Neural cell (in vitro differentiated cells): ENCODE measurements at regions not wholly inside any gene's neighbourhood (a gene's known extent, or its start where the extent isn't known, plus 50 kb on each side); places are given as distances from the start of the nearest gene placed in this dataset.

Source experiments
- H2AFZ ChIP-seq: fragments of 200-600, 300-800 bp; sonication (generic), shearing (Covaris generic); 2 replicates; pipeline ENCODE4 v1.6.0; 2014; ENCODE audit warnings: low read depth, mild to moderate bottlenecking, antibody characterized with exemption, low read length, moderate library complexity
- H3F3A ChIP-seq: fragments of 200-600 bp; shearing (Covaris generic); 2 replicates; pipeline ENCODE4 v1.6.1; 2016; ENCODE audit warnings: mild to moderate bottlenecking, moderate library complexity, mixed read lengths, antibody characterized with exemption, low read length; ENCODE audit not compliant: insufficient read depth, poor library complexity, severe bottlenecking
- H3K27ac ChIP-seq: fragments of 200-600, 300-800 bp; sonication (generic), shearing (Covaris generic); 2 replicates; pipeline ENCODE4 v1.5.1; 2014; ENCODE audit warnings: mild to moderate bottlenecking, low read length, moderate library complexity
- H3K27me3 ChIP-seq: fragments of 300-800, 200-600 bp; sonication (generic), shearing (Covaris generic); 2 replicates; pipeline ENCODE4 v1.6.0; 2014; ENCODE audit warnings: mild to moderate bottlenecking, low read depth, low read length, moderate library complexity; ENCODE audit not compliant: insufficient read depth
- H3K36me3 ChIP-seq: fragments of 300-800, 200-600 bp; sonication (generic), shearing (Covaris generic); 2 replicates; pipeline ENCODE4 v1.5.1; 2014; ENCODE audit warnings: mild to moderate bottlenecking, antibody characterized with exemption, low read length, moderate library complexity; ENCODE audit not compliant: insufficient read depth
- H3K4me2 ChIP-seq: fragments of 300-800, 200-600 bp; sonication (generic), shearing (Covaris generic); 2 replicates; pipeline ENCODE4 v1.6.0; 2014; ENCODE audit warnings: mild to moderate bottlenecking, low read length
- H3K4me3 ChIP-seq: fragments of 300-800, 200-600 bp; sonication (generic), shearing (Covaris generic); 2 replicates; pipeline ENCODE4 v1.5.1; 2014; ENCODE audit warnings: mild to moderate bottlenecking, low read length, moderate library complexity
- H3K79me2 ChIP-seq: fragments of 200-600 bp; shearing (Covaris generic); replicated peaks from 2 replicates; pipeline ENCODE4 v1.6.0; 2014; ENCODE audit warnings: mild to moderate bottlenecking, low read length, moderate library complexity; ENCODE audit not compliant: insufficient read depth
- H3K9ac ChIP-seq: fragments of 300-800, 200-600 bp; sonication (generic), shearing (Covaris generic); 2 replicates; pipeline ENCODE4 v1.6.1; 2016; ENCODE audit warnings: mild to moderate bottlenecking, low read length, mixed read lengths
- H3K9me2 ChIP-seq: fragments of 200-600 bp; shearing (Covaris generic); 2 replicates; pipeline ENCODE4 v1.6.1; 2016; ENCODE audit warnings: mild to moderate bottlenecking, low read length, mixed read lengths; ENCODE audit not compliant: insufficient read depth
- H3K9me3 ChIP-seq: fragments of 200-600, 300-800 bp; sonication (generic), shearing (Covaris generic); 2 replicates; pipeline ENCODE4 v1.6.1; 2016; ENCODE audit warnings: mild to moderate bottlenecking, mixed run types, low read length, moderate library complexity, mixed read lengths
- H4K20me1 ChIP-seq: fragments of 200-600 bp; shearing (Covaris generic); 2 replicates; pipeline ENCODE4 v1.6.1; 2016; ENCODE audit warnings: mild to moderate bottlenecking, mixed run types; ENCODE audit not compliant: insufficient read depth
- EP300 ChIP-seq: fragments of 450-650 bp; conservative IDR thresholded peaks from 2 replicates; pipeline ENCODE4 v1.6.1; 2014; ENCODE audit warnings: antibody characterized with exemption, mild to moderate bottlenecking, moderate library complexity; ENCODE audit not compliant: poor library complexity, severe bottlenecking
- EZH2 ChIP-seq: fragments of 200-600, 300-800 bp; shearing (Covaris generic), sonication (generic); IDR thresholded peaks from 2 replicates; pipeline ENCODE4 v1.6.1; 2014; ENCODE audit warnings: antibody characterized with exemption, low read length, borderline replicate concordance, mild to moderate bottlenecking; ENCODE audit not compliant: insufficient read depth, poor library complexity, severe bottlenecking
- MXI1 ChIP-seq: fragments of 450-650 bp; conservative IDR thresholded peaks from 2 replicates; pipeline ENCODE4 v1.6.1; 2014; ENCODE audit warnings: antibody characterized with exemption, mild to moderate bottlenecking; ENCODE audit not compliant: poor library complexity, severe bottlenecking
- POLR2AphosphoS5 ChIP-seq: IDR thresholded peaks from 2 replicates; pipeline ENCODE4 v1.6.1; 2012
- RAD21 ChIP-seq: fragments of 450-650 bp; conservative IDR thresholded peaks from 2 replicates; pipeline ENCODE4 v1.6.1; 2014; ENCODE audit warnings: antibody characterized with exemption, mild to moderate bottlenecking, moderate library complexity
- SMC3 ChIP-seq: fragments of 450-650 bp; conservative IDR thresholded peaks from 2 replicates; pipeline ENCODE4 v1.6.1; 2014; ENCODE audit warnings: antibody characterized with exemption, mild to moderate bottlenecking, moderate library complexity; ENCODE audit not compliant: poor library complexity
- TAF1 ChIP-seq: IDR thresholded peaks from 2 replicates; pipeline ENCODE4 v1.6.1; 2012; ENCODE audit warnings: low read depth
- TF ChIP-seq, protein P1 (sequence below): fragments of 450-650 bp; IDR thresholded peaks from 2 replicates; pipeline ENCODE4 v1.5.1; 2014; ENCODE audit warnings: antibody characterized with exemption, mild to moderate bottlenecking, moderate library complexity; ENCODE audit not compliant: poor library complexity, severe bottlenecking
- TF ChIP-seq, protein P2 (sequence below): IDR thresholded peaks from 2 replicates; pipeline ENCODE4 v1.6.1; 2012; ENCODE audit warnings: borderline replicate concordance

DNA sequence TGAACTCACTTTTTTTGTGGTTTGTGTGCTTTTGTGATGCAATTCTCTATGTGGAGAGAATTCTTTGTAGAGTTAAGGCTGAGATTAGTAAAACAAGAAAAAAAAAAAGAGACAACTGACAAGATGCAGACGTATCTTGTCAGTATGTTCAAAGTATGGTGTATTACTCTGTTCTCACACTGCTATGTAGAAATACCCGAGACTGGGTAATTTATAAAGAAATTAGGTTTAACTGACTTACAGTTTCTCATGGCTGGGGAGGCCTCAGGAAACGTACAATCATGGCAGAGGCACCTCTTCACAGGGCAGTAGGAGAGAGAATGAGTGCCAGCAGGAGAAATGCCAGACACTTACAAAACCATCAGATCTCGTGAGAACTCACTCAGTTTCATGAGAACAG, 475.2 kb upstream of the CDH18 start:
- Histone ChIP-seq H3K36me3 (no peaks in the 10 kb centered on the region), H2AFZ (no peak overlapping the region), H3K27me3 (no peaks in the 10 kb centered on the region), H3K4me3 (no peak overlapping the region), H3K9me2 (no peaks in the 10 kb centered on the region), H3K4me2 (no peak overlapping the region), H3K9me3 (no peaks in the 10 kb centered on the region), H3K9ac (no peak overlapping the region), H3K79me2 (no peaks in the 10 kb centered on the region), H3F3A (no peaks in the 10 kb centered on the region), H3K27ac (no peak overlapping the region), H4K20me1 (no peaks in the 10 kb centered on the region)
- no peak for TF ChIP-seq RAD21
- TF ChIP-seq, protein P1, sequence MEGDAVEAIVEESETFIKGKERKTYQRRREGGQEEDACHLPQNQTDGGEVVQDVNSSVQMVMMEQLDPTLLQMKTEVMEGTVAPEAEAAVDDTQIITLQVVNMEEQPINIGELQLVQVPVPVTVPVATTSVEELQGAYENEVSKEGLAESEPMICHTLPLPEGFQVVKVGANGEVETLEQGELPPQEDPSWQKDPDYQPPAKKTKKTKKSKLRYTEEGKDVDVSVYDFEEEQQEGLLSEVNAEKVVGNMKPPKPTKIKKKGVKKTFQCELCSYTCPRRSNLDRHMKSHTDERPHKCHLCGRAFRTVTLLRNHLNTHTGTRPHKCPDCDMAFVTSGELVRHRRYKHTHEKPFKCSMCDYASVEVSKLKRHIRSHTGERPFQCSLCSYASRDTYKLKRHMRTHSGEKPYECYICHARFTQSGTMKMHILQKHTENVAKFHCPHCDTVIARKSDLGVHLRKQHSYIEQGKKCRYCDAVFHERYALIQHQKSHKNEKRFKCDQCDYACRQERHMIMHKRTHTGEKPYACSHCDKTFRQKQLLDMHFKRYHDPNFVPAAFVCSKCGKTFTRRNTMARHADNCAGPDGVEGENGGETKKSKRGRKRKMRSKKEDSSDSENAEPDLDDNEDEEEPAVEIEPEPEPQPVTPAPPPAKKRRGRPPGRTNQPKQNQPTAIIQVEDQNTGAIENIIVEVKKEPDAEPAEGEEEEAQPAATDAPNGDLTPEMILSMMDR, result no peak
- TF ChIP-seq MXI1, result no peak
- no peak for TF ChIP-seq TAF1
- TF ChIP-seq, protein P2, sequence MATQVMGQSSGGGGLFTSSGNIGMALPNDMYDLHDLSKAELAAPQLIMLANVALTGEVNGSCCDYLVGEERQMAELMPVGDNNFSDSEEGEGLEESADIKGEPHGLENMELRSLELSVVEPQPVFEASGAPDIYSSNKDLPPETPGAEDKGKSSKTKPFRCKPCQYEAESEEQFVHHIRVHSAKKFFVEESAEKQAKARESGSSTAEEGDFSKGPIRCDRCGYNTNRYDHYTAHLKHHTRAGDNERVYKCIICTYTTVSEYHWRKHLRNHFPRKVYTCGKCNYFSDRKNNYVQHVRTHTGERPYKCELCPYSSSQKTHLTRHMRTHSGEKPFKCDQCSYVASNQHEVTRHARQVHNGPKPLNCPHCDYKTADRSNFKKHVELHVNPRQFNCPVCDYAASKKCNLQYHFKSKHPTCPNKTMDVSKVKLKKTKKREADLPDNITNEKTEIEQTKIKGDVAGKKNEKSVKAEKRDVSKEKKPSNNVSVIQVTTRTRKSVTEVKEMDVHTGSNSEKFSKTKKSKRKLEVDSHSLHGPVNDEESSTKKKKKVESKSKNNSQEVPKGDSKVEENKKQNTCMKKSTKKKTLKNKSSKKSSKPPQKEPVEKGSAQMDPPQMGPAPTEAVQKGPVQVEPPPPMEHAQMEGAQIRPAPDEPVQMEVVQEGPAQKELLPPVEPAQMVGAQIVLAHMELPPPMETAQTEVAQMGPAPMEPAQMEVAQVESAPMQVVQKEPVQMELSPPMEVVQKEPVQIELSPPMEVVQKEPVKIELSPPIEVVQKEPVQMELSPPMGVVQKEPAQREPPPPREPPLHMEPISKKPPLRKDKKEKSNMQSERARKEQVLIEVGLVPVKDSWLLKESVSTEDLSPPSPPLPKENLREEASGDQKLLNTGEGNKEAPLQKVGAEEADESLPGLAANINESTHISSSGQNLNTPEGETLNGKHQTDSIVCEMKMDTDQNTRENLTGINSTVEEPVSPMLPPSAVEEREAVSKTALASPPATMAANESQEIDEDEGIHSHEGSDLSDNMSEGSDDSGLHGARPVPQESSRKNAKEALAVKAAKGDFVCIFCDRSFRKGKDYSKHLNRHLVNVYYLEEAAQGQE, result no peak
- TF ChIP-seq SMC3, result no peak
- TF ChIP-seq POLR2AphosphoS5, result no peak
- TF ChIP-seq EP300, result no peak
- no peak for TF ChIP-seq EZH2

DNA sequence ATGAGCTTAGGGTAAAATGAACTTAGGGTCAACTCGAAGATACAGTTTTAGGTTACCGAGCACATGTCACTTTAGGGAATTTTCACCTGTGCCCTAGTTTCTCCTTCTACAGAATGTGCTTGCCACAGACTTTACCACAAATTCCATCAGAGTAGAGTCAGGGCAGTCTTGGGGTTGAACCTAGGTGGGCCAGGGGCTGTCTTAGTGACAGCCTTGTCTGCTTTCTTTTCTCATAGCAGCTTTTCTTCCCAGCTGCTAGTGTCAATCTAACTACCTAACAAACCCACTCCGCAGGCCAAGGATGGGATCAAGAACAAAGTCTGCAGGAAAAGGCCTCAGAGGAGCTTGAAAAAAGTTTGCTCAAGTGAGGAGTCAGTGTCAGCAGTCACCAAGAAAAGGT, 458.1 kb upstream of the CDH18 start:
- no peak overlapping the region for H2AFZ ChIP-seq

More for the DNA sequence above, 458.1 kb upstream of the CDH18 start:
- Histone ChIP-seq H3K27ac (no peak overlapping the region), H3K4me3 (no peak overlapping the region), H4K20me1 (no peaks in the 10 kb centered on the region), H3K9ac (no peak overlapping the region), H3K79me2 (no peaks in the 10 kb centered on the region), H3K9me2 (no peaks in the 10 kb centered on the region), H3K4me2 (no peak overlapping the region), H3K9me3 (no peaks in the 10 kb centered on the region), H3K36me3 (no peaks in the 10 kb centered on the region), H3K27me3 (no peaks in the 10 kb centered on the region), H3F3A (no peaks in the 10 kb centered on the region)
- TF ChIP-seq RAD21, result no peak
- no peak for TF ChIP-seq MXI1
- TF ChIP-seq, protein P2, result no peak
- TF ChIP-seq TAF1, result no peak
- TF ChIP-seq SMC3, result no peak
- TF ChIP-seq POLR2AphosphoS5, result no peak
- no peak for TF ChIP-seq EP300
- TF ChIP-seq, protein P1, result no peak
- TF ChIP-seq EZH2, result no peak
